ENCODE measurements at regions not wholly inside any gene's neighbourhood (a gene's known extent, or its start where the extent isn't known, plus 50 kb on each side); places are given as distances from the start of the nearest gene placed in this dataset.

DNA sequence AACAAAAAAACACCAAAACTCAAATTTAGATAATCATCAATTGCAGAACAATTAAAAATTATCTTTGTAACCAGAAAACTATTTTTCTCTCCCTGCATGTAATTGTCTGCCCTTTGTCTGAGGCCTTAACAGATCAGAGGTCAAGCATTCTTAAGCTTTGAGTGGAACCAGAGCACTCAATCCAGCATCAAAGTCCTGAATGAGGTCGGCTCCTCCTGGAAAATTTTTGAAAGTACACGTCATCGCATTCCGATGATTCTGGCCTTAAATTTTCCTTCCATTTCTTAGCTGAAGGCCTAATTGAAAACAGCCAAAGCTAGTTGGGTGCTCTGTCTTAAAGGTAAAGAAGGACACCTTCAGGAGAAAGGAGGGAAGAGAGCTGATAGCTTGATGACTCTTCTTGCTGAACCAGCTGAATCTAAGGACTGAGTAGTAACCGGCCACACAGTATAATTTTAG lies 510.2 kb upstream of the SULF2 start:
- Mint-ChIP-seq H3K27ac (no peak overlapping the region), H3K4me3 (no peak overlapping the region), H3K27me3 (ENCODE audit: low read depth in 3 of 3) (peaks cover 6 to 22% (median 10%) of the 10 kb centered on the region in 3 donors), H3K4me1 (no peaks in the 10 kb centered on the region), H3K9me3 (peaks cover 0 to 2% (median 0%) of the 10 kb centered on the region in 7 donors), H3K36me3 (no peaks in the 10 kb centered on the region)
- no peaks in the 10 kb centered on the region for H3K79me2 ChIP-seq (ENCODE audit: insufficient read depth, low read length)
- no peak overlapping the region for H2AFZ ChIP-seq (ENCODE audit: insufficient read depth, low read depth, low read length, poor library complexity, severe bottlenecking)
- H3K4me2 ChIP-seq (replicated peaks; ENCODE audit: extremely low read depth, low read length, poor library complexity, severe bottlenecking) = no peak overlapping the region
- no peak overlapping the region for H3K9ac ChIP-seq (ENCODE audit: insufficient read depth, low read length, poor library complexity, severe bottlenecking)
- no peak overlapping the region for H3K27ac ChIP-seq (ENCODE audit: low read depth in 1 of 2, low read length in 2 of 2)
- H3K36me3 ChIP-seq (replicated peaks in 1 of 2; ENCODE audit: control insufficient read depth in 1 of 2, insufficient read depth in 2 of 2, low read length in 2 of 2) = no peaks in the 10 kb centered on the region
- no peaks in the 10 kb centered on the region for H3K9me3 ChIP-seq (replicated peaks in 1 of 2; ENCODE audit: control insufficient read depth in 1 of 2, insufficient read depth in 1 of 2, low read length in 2 of 2)
- WGBS (ENCODE audit: insufficient coverage) = 100% methylated on average over 1 of the region's 5 CpGs
- H3K27me3 ChIP-seq (ENCODE audit: control insufficient read depth in 2 of 2, insufficient read depth in 2 of 2, low read length in 2 of 2) = no peaks in the 10 kb centered on the region
- no peak for TF ChIP-seq CTCF (IDR thresholded peaks at IDR 0.05)
- no peaks in the 10 kb centered on the region for H4K20me1 ChIP-seq (ENCODE audit: insufficient read depth, low read length)
- no peaks in the 10 kb centered on the region for H3K4me1 ChIP-seq (ENCODE audit: control insufficient read depth in 1 of 2, insufficient read depth in 2 of 2, low read length in 2 of 2)
- no peak for DNase-seq
- H3K4me3 ChIP-seq (replicated peaks in 1 of 3; ENCODE audit: low read depth in 2 of 3, low read length in 3 of 3) = no peak overlapping the region
- intact Hi-C loops (cut with micrococcal nuclease) = no loop called here

DNA sequence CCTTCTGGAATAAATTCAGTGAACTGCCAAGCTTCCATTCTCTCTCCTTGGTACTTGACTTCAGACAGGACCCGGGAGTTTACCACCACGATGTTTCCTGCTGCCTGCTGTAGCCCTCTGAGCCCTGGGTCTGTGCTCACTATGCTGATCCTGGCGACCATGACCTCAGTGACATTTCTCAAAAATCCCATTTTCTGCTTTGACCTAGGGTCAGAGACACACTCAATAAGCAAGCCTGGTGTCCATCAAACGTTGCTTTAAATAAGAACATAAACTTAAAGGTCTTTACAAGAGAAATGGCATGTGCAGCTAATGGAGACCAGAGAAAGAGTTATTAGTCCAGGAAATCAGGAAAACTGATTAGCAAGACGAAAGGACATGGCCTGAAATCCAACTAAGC lies 509.7 kb upstream of the SULF2 start:
- no peak for TF ChIP-seq CTCF (IDR thresholded peaks at IDR 0.05)
- no peak overlapping the region for H3K4me3 Mint-ChIP-seq
- no peaks in the 10 kb centered on the region for H3K4me1 Mint-ChIP-seq
- no peak overlapping the region for H3K4me2 ChIP-seq (replicated peaks; ENCODE audit: extremely low read depth, low read length, poor library complexity, severe bottlenecking)
- 72% methylated on average over 5 of the region's 5 CpGs for WGBS (ENCODE audit: insufficient coverage)
- no peak overlapping the region for H3K9ac ChIP-seq (ENCODE audit: insufficient read depth, low read length, poor library complexity, severe bottlenecking)
- H3K9me3 ChIP-seq (replicated peaks in 1 of 2; ENCODE audit: control insufficient read depth in 1 of 2, insufficient read depth in 1 of 2, low read length in 2 of 2) = no peaks in the 10 kb centered on the region
- H3K27ac Mint-ChIP-seq = no peak overlapping the region
- no peak for DNase-seq
- no peak overlapping the region for H2AFZ ChIP-seq (ENCODE audit: insufficient read depth, low read depth, low read length, poor library complexity, severe bottlenecking)
- intact Hi-C loops (cut with micrococcal nuclease) = no loop called here
- no peaks in the 10 kb centered on the region for H3K27me3 ChIP-seq (ENCODE audit: control insufficient read depth in 2 of 2, insufficient read depth in 2 of 2, low read length in 2 of 2)
- no peaks in the 10 kb centered on the region for H3K36me3 Mint-ChIP-seq
- no peak overlapping the region for H3K4me3 ChIP-seq (replicated peaks in 1 of 3; ENCODE audit: low read depth in 2 of 3, low read length in 3 of 3)
- H3K9me3 Mint-ChIP-seq = peaks cover 0 to 2% (median 0%) of the 10 kb centered on the region in 7 donors
- H3K36me3 ChIP-seq (replicated peaks in 1 of 2; ENCODE audit: control insufficient read depth in 1 of 2, insufficient read depth in 2 of 2, low read length in 2 of 2) = no peaks in the 10 kb centered on the region
- H3K4me1 ChIP-seq (ENCODE audit: control insufficient read depth in 1 of 2, insufficient read depth in 2 of 2, low read length in 2 of 2) = no peaks in the 10 kb centered on the region
- H3K27me3 Mint-ChIP-seq (ENCODE audit: low read depth in 3 of 3) = peaks cover 6 to 25% (median 10%) of the 10 kb centered on the region in 3 donors
- no peaks in the 10 kb centered on the region for H4K20me1 ChIP-seq (ENCODE audit: insufficient read depth, low read length)
- H3K27ac ChIP-seq (ENCODE audit: low read depth in 1 of 2, low read length in 2 of 2) = no peak overlapping the region
- H3K79me2 ChIP-seq (ENCODE audit: insufficient read depth, low read length) = no peaks in the 10 kb centered on the region

All from CD14-positive monocyte (primary cell).